ENCODE measurements at regions not wholly inside any gene's neighbourhood (a gene's known extent, or its start where the extent isn't known, plus 50 kb on each side); places are given as distances from the start of the nearest gene placed in this dataset.

GRCh38 chr14:22311636-22312035, 277.4 kb downstream of the DAD1 start:
- Histone ChIP-seq H3K27ac (ENCODE audit: low read depth, low read length) (no peak overlapping the region), H3K79me2 (ENCODE audit: insufficient read depth, low read length) (no peaks in the 10 kb centered on the region), H4K20me1 (ENCODE audit: insufficient read depth) (no peaks in the 10 kb centered on the region), H3K27me3 (ENCODE audit: insufficient read depth, low read length) (peaks cover 52% of the 10 kb centered on the region), H3K4me2 (ENCODE audit: low read length) (no peak overlapping the region), H3K36me3 (ENCODE audit: control insufficient read depth in 1 of 2, insufficient read depth in 2 of 2, low read length in 2 of 2) (no peaks in the 10 kb centered on the region), H2AFZ (ENCODE audit: low read depth, low read length, poor library complexity, severe bottlenecking) (no peak overlapping the region), H3K9ac (ENCODE audit: low read length) (no peak overlapping the region), H3K4me1 (ENCODE audit: control insufficient read depth in 1 of 2, insufficient read depth in 2 of 2, low read length in 2 of 2) (no peaks in the 10 kb centered on the region), H3K4me3 (replicated peaks in 1 of 2; ENCODE audit: low read depth in 1 of 2, low read length in 2 of 2) (no peak overlapping the region), H3K9me2 (ENCODE audit: insufficient read depth) (no peaks in the 10 kb centered on the region), H3K9me3 (ENCODE audit: control insufficient read depth in 1 of 2, insufficient read depth in 1 of 2, low read depth in 1 of 2, low read length in 2 of 2) (no peaks in the 10 kb centered on the region)
- no peak for DNase-seq (ENCODE audit: low read depth, low spot score)
- ChIA-PET POLR2A (no interaction called here), CTCF (no interaction called here), RAD21 (ENCODE audit: low non-redundant PET in 1 of 2, low total read pairs in 2 of 2, uncharacterized antibody in 2 of 2, unreplicated experiment in 2 of 2) (no interaction called here)
- BruUV-seq (replicated peaks), result no TSS peak
- intact Hi-C loops (cut with micrococcal nuclease), result no loop called here
- no peak for TF ChIP-seq SIN3A (IDR thresholded peaks at IDR 0.05; ENCODE audit: low read depth)
- no peak for TF ChIP-seq CBX3 (IDR thresholded peaks at IDR 0.05; ENCODE audit: low read depth)
- no peak for TF ChIP-seq JUND (IDR thresholded peaks at IDR 0.05)
- no peak for ATAC-seq

DNA sequence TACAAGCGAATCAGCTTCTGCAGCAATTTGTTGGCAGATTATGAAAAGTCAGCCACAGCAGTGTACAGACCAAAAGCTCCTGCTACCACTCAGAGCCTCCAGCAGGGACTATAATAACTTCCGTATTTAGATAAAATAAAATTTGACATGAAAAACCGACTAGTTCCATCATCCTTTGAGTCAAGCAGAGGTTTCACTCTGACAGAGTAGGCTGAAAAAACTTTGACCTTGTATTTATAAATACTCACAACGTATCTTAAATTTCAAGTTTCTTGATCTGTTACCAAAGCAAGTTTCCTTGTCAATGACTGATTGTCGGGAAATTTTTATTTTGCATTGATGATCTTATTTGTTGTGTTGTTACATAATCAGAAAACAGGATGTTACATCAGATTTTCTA, 283.4 kb downstream of the DAD1 start:
- TF ChIP-seq POLR2AphosphoS5 (IDR thresholded peaks at IDR 0.05; ENCODE audit: low read depth, low read length) (no peak), ZNF274 (IDR thresholded peaks at IDR 0.05; ENCODE audit: low read depth, low read length) (no peak), MAX (IDR thresholded peaks at IDR 0.05) (no peak), TCF7L2 (IDR thresholded peaks at IDR 0.05; ENCODE audit: borderline replicate concordance, extremely low read depth, insufficient read depth, insufficient read length) (no peak)
- TF ChIP-seq, protein P1, sequence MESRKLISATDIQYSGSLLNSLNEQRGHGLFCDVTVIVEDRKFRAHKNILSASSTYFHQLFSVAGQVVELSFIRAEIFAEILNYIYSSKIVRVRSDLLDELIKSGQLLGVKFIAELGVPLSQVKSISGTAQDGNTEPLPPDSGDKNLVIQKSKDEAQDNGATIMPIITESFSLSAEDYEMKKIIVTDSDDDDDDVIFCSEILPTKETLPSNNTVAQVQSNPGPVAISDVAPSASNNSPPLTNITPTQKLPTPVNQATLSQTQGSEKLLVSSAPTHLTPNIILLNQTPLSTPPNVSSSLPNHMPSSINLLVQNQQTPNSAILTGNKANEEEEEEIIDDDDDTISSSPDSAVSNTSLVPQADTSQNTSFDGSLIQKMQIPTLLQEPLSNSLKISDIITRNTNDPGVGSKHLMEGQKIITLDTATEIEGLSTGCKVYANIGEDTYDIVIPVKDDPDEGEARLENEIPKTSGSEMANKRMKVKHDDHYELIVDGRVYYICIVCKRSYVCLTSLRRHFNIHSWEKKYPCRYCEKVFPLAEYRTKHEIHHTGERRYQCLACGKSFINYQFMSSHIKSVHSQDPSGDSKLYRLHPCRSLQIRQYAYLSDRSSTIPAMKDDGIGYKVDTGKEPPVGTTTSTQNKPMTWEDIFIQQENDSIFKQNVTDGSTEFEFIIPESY (IDR thresholded peaks at IDR 0.05; ENCODE audit: extremely low read depth, insufficient replicate concordance, low read length), result no peak
- ATAC-seq (no peak), DNase-seq (ENCODE audit: low read depth, low spot score) (no peak)
- Histone ChIP-seq H3K4me1 (ENCODE audit: control insufficient read depth in 1 of 2, insufficient read depth in 2 of 2, low read length in 2 of 2) (no peaks in the 10 kb centered on the region), H3K79me2 (ENCODE audit: insufficient read depth, low read length) (no peaks in the 10 kb centered on the region), H3K27me3 (ENCODE audit: insufficient read depth, low read length) (peaks cover 83% of the 10 kb centered on the region), H2AFZ (ENCODE audit: low read depth, low read length, poor library complexity, severe bottlenecking) (no peak overlapping the region), H3K9ac (ENCODE audit: low read length) (no peak overlapping the region), H4K20me1 (ENCODE audit: insufficient read depth) (no peaks in the 10 kb centered on the region), H3K9me3 (ENCODE audit: control insufficient read depth in 1 of 2, insufficient read depth in 1 of 2, low read depth in 1 of 2, low read length in 2 of 2) (no peaks in the 10 kb centered on the region), H3K4me3 (replicated peaks in 1 of 2; ENCODE audit: low read depth in 1 of 2, low read length in 2 of 2) (no peak overlapping the region), H3K36me3 (ENCODE audit: control insufficient read depth in 1 of 2, insufficient read depth in 2 of 2, low read length in 2 of 2) (no peaks in the 10 kb centered on the region), H3K4me2 (ENCODE audit: low read length) (no peak overlapping the region), H3K27ac (ENCODE audit: low read depth, low read length) (no peak overlapping the region), H3K9me2 (ENCODE audit: insufficient read depth) (no peaks in the 10 kb centered on the region)
- CTCF ChIA-PET, result interaction anchor here (1.1 kb wide), 1 partner anchor 69 kb away, joined by 3 read pairs; no protein-coding TSS in a partner anchor
- RAD21 ChIA-PET (ENCODE audit: low non-redundant PET in 1 of 2, low total read pairs in 2 of 2, uncharacterized antibody in 2 of 2, unreplicated experiment in 2 of 2), result no interaction called here
- no TSS peak for BruUV-seq (replicated peaks)
- POLR2A ChIA-PET, result no interaction called here
- intact Hi-C loops (cut with micrococcal nuclease), result no loop called here
